HG03045 (cell line): ENCODE measurements at regions not wholly inside any gene's neighbourhood (a gene's known extent, or its start where the extent isn't known, plus 50 kb on each side); places are given as distances from the start of the nearest gene placed in this dataset.

Experiments used
- ATAC-seq: cut with Tn5 transposase; IDR thresholded peaks from one replicate; pipeline ENCODE4 v1.9.1; 2021; ENCODE audit warnings: mild to moderate bottlenecking, moderate library complexity; ENCODE audit not compliant: unreplicated experiment

DNA sequence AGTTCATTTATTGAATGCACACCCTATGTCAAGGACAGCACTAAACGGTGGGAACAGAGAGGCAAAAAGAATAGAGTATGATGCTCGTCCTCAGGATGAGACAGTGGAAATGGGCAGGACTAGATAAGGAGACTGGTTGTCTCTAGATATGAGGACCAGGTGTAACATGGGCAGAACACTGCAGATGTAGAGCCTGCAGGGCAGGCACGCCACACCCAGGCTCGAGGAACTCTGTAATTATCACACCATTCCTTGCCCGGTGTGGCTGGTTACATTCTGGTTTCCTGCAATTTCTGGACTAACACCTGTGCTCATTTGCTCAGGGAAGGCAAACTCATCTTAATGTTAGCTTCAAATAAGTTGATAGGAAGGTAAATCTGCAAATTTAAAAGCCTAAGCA lies 334.4 kb downstream of the DHX15 start:
- no peak for ATAC-seq

DNA sequence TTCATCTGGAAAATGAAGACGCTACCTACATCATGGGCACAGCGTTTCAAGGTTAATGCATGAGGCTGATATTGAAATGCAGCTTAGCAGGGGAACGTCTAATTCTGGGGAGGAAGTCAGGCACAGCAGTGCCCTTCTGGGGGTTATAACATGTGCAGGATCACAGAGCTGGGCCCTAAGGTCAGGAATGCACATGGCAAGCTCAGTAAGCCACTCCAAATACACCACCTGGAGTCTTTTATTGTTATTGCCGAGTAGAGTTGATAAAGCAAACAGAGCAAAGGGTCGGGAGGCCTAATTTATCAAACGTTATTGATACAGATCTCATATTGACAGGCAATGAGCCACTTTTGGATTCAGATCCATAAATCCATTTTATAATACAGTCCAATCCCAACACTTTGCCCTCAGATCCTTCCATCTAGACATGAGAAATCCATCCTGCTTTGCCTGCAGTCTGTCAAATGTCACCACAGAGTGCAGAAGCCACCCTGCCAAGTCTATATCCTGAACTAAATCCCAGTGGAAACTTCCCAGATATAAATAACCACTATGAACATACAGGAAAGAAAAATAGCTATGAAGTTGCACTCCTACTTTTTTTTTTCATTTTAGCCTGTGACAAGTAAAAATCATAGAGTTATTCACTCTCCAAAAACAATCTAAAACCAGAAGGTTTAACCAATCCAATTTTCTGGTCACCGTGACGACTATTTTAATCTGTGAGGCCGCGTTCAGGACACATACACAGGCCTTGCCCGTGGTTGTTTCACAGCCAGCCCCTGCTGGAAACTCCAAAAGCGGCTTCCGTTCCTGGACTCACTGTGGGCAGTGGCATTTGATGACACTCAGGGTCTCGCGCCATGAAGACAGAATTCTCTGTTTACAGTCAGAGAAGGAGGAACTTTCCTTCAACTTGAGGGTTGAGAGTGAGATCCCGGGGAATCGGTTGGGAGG lies 335.4 kb downstream of the DHX15 start:
- ATAC-seq, result no peak

DNA sequence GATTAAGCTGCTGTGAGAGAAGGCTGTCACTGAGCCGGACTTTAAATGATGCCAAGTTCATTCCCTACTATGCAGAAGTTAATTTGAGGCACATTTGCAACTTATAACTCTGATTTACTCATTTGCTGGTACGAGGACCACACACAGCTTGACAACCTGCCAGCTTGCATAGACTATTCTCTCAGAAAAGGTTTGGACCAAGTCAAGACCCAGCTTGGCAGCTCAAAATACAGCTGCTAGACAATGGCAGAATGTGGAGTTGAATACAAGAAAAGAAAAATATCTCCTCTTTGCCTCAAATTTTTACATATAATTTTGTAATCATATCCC lies 338.9 kb downstream of the DHX15 start:
- no peak for ATAC-seq

DNA sequence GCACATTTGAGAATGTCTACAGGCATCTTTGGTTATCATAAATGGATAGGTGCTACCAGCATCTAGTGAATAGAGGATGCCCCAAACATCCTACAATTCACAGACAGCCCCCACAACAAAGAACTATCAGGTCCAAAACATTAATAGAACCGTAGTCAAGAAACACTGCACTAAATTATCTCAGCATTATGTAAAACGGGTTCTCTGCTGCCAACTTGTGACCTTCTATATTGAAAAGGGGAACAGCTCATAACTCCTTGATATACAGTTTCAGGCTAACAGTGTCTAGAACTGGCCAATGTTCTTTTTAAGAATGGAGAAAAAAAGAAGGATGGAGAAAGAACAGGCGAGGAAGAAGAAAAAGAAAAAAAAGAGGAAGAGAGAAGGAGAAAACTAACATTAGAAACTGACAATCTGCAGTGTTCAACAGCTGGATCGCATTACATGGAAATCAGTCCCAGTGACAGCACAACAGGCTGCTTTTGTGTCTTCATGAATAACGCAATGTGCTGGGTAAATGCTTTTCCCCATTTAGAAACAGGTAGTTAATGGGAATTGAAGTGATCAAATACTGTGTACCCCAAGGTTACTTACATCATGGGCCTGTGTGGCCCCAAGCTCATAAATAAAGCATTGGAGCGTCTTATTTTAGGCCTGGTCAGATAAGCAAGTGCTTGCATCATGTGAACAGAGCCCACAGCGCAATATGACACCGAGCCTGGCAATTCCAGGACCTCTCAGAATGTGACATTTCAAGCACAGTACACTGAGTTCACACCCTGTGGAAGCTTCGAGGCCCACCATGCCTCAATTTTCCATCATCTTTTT lies 339.5 kb downstream of the DHX15 start:
- ATAC-seq, result no peak

DNA sequence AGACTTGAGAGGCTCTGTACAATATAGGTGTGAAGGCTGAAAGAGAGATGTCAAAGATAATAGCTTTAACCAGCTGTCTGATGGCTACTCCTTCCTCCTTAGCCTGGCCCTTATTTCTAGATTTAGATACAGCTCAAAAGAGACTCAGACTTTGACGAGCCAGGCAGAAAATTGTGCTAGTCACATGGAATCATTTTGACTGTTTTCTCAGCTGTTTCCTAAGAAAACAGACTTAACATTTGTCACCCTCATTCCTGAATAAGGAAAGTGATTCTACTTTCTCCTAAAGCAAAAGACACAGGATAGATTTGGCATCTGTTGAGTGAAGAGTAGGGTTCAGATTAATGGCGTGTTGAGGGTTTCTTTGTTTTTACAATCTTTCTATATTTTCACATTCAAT lies 340.7 kb downstream of the DHX15 start:
- no peak for ATAC-seq

DNA sequence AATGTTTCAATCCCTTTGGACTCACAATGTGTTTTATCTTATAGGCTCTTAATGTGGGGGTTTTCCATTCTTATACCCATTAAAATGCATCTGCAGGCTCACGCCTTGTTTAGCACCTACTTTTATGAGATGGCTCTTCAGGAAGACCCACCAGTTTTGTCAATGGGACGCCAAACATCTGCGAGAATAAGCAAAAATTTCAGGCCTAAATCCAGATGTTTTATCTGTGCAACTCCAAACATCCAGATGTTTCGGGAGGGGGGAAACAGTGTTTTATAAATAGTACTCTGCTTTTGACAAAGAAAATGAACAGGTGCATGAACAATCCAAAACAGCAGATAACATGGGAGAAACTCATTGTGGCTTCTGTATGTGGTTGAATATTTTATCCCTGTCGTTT lies 342.8 kb downstream of the DHX15 start:
- no peak for ATAC-seq

DNA sequence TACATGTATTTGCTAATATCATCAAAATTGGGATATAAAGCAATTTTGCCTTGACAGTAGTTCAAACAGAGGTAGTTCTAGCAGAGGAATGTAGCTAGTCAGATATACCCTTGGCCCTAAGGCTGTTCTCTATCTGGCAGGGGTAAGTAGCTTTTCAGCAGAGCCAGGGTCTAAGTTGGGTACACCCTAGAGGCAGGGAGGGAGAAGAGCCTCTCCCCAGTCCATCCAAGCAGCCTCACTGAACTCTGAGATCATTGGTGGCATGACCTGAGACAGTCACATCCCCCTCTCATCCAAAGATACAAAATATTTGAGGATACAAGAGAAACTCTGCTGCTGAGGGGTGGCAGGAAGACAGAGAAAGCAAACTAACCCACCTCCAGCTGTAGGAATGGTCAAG lies 343.7 kb downstream of the DHX15 start:
- ATAC-seq, result no peak

DNA sequence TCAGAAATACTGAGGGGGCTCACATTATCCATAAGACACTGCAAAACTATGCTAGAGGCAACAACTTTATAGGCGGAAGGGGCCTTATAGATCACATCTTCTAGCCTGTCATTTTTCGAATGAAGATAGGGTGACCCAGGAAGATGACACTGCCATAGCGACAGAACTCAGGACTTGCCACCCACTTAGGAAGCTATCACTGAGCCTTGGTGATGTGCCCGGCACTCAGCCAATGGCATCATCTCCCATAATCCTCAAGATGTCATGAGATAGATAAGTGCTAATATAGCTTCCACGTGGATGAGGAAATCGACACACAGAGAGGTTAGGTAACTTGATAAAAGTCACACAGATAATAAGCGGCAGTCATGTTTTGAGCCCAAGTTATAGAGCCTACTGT lies 346.6 kb downstream of the DHX15 start:
- no peak for ATAC-seq

DNA sequence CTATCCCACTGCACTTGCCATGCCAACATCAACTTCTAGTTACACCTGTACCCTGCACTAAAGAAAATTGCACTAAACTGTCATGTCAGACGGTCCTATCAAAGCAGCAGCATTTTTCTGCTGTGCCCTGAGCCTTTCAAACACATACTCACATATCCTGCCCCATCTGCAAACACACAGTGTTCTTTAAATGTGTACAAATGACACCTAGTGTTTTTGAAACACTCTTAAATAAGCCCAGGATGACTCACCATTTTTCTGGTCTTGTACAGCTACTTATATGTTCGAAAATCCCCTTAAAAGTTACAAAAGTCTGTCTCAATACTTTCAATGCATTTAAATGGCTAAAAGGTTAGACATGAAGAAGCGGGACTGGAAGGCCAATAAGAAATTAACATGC lies 346.7 kb upstream of the PPARGC1A start:
- ATAC-seq, result no peak

DNA sequence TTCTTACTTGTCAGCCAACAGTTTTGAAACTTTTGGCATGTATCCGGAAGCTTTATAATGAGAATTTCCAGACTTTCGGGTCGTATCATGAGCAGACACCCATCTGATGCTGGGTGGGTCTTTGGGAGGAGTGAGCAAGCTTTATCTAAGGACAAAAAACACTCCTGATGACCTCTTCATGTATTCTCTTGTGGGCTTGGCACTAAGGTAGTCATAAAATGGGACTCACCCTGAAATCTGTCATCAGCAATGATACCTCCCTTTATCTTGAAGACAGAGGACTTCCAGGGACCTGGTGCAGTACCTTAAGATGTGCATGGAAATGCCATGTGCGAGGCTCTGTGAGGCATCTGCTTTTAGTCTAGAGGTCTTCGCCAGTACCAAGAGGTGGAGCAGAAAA lies 346.3 kb upstream of the PPARGC1A start:
- ATAC-seq, result no peak

DNA sequence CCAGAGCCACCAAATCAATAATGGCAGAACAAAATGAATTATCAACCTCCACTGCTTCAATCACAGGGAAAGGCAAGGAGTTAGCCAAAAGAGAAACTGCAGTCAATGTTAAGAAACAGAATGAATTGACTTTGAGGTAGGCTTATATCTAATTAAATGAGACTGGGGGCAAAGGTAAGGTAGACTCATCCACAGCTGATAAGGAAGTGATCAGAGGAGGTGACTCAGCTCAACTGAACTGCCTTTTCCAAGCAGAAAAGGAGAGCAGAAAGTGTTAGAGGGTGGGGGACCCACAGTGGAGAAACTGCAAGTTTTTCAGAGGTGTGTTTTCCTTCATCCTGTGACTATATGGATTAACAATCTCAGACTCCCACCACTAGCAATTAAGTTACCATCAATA lies 345.8 kb upstream of the PPARGC1A start:
- no peak for ATAC-seq

DNA sequence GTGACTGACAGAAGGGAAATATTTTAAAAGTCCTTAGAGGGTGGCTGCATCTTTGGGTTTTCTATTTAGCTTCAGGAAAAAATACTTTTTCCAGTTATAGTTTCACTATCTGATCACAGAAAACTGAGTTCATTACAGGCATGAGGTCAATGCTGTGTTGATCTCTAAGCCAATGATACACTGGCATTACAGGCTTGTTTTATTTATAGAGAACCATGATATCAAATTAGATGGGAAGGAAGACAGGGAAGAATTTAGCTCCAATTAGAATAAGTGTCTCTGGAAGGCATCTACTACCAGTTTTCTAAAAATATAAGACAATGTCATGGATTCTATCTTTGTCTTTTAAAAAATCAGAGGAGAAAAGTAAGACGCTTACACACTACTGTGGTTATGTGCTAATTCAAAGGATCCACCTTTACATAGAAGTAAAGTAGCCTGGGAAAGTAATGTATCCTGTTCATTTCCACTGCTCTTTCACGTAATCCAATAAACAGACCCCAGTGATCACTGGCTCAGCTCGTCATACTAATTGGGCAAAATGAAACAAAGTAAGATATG lies 344.5 kb upstream of the PPARGC1A start:
- ATAC-seq, result no peak

DNA sequence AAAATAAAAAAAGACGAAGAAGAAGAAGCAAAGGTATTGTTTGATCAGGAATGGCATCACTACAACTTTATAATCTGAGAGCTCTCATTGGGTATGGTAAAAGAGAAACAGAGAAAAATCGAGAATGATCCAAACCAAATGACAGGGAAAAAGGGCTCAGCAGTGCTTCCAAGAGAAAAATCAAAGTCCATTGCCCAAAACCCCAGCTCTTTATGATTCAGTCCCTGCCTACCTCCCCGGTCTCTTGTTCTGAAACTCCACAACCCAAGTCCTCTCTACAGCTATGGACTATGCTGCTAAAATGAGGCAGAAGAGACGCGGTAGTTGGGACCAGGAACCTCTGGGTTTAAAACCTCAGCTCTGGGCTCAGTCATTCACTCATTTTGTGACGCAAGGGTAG lies 341.1 kb upstream of the PPARGC1A start:
- no peak for ATAC-seq

DNA sequence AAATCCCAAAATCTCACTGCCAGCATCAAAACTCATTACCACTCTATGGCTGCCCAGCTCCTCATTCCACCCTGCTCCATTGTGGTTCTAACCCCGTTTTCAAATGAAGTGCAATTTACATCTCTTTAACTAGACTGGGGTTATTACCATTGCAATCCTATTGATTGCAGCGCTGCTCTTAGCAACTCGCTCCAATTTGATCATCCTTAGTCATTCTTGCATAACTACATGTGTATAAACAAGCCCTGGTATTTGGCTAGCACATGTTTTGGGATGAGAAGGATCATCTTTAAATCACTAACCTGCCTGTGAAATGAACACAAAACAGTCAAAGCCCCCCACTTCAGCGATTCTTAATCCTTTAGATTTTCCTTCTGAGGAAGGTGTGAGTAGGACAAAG lies 340.1 kb upstream of the PPARGC1A start:
- no peak for ATAC-seq

DNA sequence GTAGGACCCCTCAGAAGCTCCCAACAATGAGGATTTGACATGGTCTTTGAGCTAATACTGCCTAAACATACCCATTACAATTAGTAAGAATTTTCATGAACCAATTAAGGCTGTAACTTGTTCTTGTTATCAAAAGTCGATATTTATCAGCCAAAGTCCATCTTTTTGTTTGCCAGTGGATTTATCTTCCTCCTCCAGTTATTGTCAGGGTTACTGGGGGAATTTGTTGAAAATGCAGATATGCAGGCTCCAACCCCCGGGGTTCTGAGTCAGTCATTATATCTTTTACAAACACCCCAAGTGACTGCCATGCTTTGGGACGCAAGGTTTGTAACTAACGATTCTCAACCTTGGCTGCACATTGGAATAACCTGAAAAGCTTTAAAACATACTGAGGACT lies 338.8 kb upstream of the PPARGC1A start:
- ATAC-seq, result no peak

DNA sequence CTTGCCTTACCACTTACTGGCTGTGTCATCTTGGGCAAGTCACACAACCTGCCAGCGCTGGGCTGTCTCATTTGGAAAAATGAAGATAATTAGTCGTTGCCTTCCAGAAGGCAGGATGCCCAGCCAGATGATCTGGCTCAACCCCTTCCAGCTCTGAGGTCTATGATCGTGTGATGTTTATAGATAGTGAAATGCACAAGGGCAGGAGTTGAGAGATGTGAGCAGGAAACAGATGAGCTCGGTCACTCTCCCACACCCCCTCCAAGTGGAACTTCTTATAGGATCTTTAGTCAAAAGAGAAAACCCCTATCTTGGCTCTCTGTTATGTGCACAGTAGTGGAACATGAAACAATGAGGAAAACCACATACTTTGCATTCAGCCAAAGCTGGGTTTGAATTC lies 336.8 kb upstream of the PPARGC1A start:
- no peak for ATAC-seq

DNA sequence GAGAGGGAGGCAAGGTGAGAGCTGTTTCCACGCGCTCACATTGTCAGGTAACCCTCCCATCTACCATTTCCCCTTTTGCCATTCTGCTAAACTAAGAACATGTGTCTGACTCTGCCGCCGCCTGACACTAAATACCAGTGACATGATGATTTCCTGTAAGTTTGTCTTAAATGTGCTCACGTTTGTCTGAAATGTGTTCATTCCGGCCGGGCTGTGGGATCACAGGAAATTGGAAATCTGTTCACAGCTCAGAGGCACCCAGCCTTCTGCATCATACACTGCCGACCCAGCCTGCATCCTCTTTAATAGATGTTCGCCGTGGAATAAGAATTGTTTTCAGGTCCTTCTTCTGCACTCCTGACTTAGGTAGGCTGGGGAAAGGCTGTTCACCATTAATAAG lies 336.2 kb upstream of the PPARGC1A start:
- ATAC-seq, result no peak

DNA sequence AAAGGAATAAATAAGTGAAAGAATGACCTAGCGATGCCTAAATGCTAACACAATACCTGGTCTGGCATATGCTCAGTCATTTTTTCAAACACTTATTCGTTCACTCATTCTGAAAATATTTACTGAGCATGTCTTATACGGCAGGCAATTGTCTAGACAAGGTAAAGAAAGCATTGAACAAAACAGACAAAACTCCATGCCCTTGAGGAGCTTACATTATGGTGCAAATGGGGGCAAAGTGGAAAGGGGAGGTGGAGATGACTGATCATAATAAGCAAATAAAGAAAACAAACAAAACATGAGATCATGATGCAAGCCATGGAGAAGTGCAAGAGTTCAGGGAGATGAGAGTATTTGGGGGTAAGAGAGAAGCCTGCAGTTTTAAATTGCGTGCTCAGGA lies 334.6 kb upstream of the PPARGC1A start:
- no peak for ATAC-seq

DNA sequence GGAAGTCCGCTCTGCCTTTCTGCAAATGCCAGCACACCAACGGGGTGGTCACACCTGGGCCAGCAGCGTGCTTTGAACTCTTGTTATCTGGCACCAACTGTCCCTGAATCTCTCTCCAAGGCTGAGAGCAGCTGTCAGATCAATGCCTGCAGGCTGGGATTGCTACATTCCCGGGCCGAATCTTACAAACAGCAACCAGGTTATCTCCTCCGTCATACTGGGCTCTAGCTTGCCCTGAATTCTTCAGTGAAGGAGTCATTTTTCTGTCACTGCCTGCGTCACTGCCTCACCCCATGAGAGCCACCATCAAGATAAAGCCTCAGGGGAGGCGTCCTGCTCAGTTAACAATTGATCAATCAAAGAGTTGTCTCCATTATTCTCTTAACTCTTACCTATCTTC lies 329.4 kb upstream of the PPARGC1A start:
- no peak for ATAC-seq

DNA sequence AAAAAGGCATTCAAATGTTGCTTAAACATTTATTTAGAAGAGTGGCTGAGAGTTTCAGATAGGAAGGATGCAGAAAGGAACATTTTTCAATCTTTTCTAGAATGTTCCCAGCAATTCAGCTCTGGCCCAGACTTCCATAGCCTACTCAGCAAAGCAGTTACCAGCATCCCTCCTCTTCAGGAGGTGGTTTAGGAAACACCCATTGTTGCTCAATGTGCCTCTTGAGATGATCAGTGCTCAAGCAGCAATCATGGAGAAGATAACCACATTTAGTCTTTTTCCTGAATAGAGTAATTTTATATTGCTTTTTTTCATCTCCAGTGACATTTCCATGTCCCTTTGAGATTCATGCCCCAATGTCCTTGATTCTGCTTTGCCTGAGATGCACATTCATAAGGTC lies 328.7 kb upstream of the PPARGC1A start:
- no peak for ATAC-seq

DNA sequence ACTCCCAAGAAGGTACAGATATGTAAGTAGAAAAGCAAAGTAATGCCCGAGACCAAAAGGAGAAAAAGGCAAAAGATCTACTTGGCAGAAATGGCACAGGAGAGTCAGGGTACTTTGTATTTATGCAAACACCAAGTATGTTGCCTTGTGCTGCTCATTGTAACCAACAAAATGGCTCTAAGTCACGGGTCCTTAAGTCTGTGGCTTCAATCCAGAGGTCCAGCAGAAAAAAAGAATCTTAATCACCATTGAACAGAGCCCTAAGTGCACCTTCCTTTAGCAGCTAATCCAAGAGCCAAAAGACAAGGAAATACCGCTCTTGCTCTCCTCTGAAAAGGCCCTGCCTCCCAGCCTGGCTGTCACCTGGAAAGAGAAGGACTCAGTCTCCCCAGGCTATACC lies 324.9 kb upstream of the PPARGC1A start:
- ATAC-seq, result no peak

DNA sequence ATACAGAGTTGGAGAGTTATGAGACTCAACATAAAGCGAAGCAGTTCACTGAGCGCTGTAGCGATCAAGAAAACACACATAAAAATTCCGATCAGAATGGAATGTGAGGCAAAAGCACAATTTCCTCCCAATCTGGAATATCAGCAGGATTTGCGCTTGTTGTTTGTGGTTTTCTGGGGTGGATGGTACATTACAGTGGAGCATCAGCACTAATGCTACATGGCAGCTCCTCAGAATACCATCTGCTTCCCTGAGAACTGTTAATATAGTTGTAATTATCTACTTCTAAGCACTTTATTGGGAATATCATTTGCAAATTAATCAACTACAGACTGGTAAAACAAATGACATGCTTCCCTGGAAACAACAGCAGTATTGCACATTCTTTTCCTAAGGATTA lies 324.1 kb upstream of the PPARGC1A start:
- no peak for ATAC-seq
